Astrocyte of the cerebellum (primary cell): ENCODE measurements at regions not wholly inside any gene's neighbourhood (a gene's known extent, or its start where the extent isn't known, plus 50 kb on each side); places are given as distances from the start of the nearest gene placed in this dataset.

Experiments used
- DNase-seq: peaks from one replicate; pipeline ENCODE4 v3.0.0-alpha.2; 2011; ENCODE audit warnings: low read depth
- H3K4me3 ChIP-seq: 2 replicates; pipeline ENCODE4 v1.5.1; 2011; ENCODE audit warnings: mild to moderate bottlenecking, low read depth, low read length, moderate library complexity
- in situ Hi-C: cut with HindIII; loops from 2 replicates; pipeline ENCODE4 v1.10.0; 2017; ENCODE audit warnings: low sequenced_read_pairs
- TF ChIP-seq, protein P1 (sequence below): IDR thresholded peaks from 2 replicates; pipeline ENCODE4 v1.5.1; 2012; ENCODE audit warnings: low read length, low read depth, moderate library complexity, mild to moderate bottlenecking; ENCODE audit errors: missing control alignments

DNA sequence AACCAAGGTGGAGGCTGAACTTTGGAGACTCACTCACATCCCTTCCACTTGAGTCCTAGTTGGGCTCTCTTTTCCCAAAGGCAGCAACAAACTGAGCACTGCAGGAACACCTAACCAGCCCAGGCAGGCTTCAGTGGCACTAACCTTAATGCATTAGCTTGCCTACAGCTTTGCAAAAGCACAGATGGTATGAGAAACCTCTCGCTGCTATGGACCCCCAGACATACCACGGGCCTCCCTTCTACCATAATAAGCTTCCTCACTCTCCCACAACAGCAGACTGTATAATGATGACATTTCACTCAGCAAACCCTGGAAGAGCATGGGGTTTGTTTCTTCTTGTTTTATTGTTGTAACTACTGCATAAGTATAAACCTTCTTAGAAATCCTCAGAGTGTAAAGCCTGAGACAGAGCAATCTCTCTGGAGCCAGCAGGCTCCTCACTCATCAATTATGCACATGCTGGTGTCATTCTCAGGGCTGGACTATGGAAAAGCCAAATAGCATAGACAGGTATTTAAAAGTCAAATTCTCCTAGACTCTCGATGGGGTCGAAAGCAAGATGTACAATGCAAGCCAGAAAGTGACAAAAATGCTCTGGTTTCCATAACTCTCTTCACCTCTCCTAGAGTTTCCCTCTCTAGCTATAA is 167.6 kb downstream of the NXPE2 start:
- in situ Hi-C loops = no loop called here
- no peak overlapping the region for H3K4me3 ChIP-seq

DNA sequence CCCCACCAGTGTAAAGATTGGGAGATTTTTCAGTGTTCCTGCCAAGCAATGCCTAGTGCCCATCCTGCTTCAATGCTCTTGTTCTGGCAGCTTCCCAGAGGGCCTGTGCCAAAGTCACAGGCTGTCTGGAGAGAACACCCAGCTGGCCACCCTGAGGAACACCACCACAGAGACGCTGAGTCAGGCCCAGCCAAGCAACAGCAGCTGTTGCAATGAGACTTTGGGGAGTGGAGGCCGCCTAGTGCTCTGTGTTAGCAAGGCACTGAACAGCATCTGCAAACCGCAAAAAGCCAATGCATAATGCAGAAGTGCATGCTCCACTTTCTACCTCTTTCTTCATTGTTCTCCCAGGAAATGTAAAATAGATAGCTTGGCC is 168.1 kb downstream of the NXPE2 start:
- in situ Hi-C loops = no loop called here
- no peak for DNase-seq
- TF ChIP-seq, protein P1, sequence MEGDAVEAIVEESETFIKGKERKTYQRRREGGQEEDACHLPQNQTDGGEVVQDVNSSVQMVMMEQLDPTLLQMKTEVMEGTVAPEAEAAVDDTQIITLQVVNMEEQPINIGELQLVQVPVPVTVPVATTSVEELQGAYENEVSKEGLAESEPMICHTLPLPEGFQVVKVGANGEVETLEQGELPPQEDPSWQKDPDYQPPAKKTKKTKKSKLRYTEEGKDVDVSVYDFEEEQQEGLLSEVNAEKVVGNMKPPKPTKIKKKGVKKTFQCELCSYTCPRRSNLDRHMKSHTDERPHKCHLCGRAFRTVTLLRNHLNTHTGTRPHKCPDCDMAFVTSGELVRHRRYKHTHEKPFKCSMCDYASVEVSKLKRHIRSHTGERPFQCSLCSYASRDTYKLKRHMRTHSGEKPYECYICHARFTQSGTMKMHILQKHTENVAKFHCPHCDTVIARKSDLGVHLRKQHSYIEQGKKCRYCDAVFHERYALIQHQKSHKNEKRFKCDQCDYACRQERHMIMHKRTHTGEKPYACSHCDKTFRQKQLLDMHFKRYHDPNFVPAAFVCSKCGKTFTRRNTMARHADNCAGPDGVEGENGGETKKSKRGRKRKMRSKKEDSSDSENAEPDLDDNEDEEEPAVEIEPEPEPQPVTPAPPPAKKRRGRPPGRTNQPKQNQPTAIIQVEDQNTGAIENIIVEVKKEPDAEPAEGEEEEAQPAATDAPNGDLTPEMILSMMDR = no peak
- H3K4me3 ChIP-seq = no peak overlapping the region

More for the DNA sequence above, 167.6 kb downstream of the NXPE2 start:
- DNase-seq = no peak
- TF ChIP-seq, protein P1 = no peak

DNA sequence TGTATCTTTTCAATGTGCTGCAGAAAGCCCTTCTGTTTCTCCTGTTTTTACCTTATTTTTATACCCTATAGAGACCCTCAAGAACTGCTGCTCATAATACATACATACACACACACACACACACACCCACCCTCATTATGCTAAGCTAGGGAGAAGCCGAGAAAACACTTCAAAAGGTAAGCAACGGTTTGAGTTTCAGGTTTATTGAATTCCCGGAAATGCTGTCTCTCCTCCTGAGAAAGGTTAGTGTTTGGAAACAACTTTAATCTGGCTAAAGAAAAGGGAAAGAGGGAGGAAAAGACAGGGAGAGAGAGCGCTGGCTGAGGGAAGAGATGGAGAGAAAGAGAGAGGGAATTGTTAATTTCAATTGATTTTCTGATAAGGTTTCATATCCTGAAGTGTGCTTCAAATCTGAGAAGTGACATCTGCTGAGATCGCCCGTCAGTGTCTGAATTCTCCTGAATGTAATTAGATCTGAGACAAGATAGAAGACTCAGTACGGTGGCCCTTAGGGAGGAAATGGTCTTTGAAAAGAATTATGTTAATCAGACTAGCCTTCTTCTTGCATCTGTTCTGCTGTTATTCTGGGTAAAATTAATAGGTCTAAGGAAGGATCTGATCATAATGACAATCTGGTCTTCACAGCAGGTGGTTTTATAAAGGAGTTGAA is 169.1 kb downstream of the NXPE2 start:
- in situ Hi-C loops = no loop called here
- no peak overlapping the region for H3K4me3 ChIP-seq
- no peak for DNase-seq
- TF ChIP-seq, protein P1 = no peak

GRCh38 chr11:114848027-114848426 is 169.7 kb downstream of the NXPE2 start:
- in situ Hi-C loops = no loop called here
- no peak for DNase-seq
- TF ChIP-seq, protein P1 = no peak
- no peak overlapping the region for H3K4me3 ChIP-seq

- no peak overlapping the region for H3K4me3 ChIP-seq
- DNase-seq = no peak
- in situ Hi-C loops = no loop called here
- TF ChIP-seq, protein P1 = no peak
These were observed 179.0 kb downstream of the NXPE2 start for GRCh38 chr11:114857281-114857680.

DNA sequence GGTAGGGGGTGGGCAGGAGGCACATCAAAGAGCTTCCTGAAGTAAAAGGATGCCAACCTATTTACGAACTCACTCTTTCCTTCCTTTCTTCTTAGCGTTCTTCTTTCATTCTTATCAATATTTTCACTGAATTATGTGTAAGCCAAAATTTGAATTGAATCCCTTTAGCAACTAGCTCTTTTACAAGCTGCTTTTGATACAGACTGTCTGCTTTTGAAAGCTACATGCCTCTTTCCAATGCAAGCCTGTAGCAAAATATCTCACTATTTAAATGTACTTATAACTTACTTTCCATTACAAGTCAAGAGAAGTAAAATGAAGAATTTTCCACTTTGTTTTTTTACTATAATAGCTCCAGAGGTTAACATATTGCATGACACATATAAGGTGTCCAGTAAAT is 186.6 kb downstream of the NXPE2 start:
- in situ Hi-C loops = no loop called here
- no peak for DNase-seq
- TF ChIP-seq, protein P1 = no peak
- no peak overlapping the region for H3K4me3 ChIP-seq
